B cell (primary cell): ENCODE measurements at regions not wholly inside any gene's neighbourhood (a gene's known extent, or its start where the extent isn't known, plus 50 kb on each side); places are given as distances from the start of the nearest gene placed in this dataset.

Source experiments
- CTCF ChIP-seq: fragments of 200-600 bp; IDR thresholded peaks from one replicate; pipeline ENCODE4 v1.8.0; 2022; ENCODE audit warnings: antibody characterized with exemption, mild to moderate bottlenecking
- EZH2 ChIP-seq: IDR thresholded peaks from 2 replicates; pipeline ENCODE4 v1.6.1; 2012; ENCODE audit warnings: borderline replicate concordance, low read depth, mild to moderate bottlenecking, moderate library complexity, low read length; ENCODE audit not compliant: insufficient read depth, poor library complexity, severe bottlenecking

DNA sequence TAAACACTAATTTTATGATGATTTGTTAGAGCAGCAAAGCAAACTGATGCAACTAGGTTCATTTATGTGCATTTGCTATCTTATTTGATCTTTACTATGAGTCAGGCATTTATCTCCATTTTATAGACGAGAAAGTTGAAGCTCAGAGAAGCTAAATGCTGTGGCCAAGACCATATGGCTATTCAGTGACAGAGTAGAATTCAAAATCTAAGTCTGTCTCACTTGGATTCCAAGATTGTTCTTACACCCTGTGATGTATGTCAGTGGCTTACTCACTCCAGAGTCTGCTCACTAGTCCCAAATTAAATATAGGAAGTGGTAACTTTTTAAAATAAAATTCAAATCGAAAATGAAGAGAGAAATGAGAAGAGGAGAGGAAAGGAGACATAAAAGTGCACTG is 114.0 kb upstream of the DDX18 start:
- TF ChIP-seq CTCF = no peak
- no peak for TF ChIP-seq EZH2
